ENCODE measurements at regions not wholly inside any gene's neighbourhood (a gene's known extent, or its start where the extent isn't known, plus 50 kb on each side); places are given as distances from the start of the nearest gene placed in this dataset.

DNA sequence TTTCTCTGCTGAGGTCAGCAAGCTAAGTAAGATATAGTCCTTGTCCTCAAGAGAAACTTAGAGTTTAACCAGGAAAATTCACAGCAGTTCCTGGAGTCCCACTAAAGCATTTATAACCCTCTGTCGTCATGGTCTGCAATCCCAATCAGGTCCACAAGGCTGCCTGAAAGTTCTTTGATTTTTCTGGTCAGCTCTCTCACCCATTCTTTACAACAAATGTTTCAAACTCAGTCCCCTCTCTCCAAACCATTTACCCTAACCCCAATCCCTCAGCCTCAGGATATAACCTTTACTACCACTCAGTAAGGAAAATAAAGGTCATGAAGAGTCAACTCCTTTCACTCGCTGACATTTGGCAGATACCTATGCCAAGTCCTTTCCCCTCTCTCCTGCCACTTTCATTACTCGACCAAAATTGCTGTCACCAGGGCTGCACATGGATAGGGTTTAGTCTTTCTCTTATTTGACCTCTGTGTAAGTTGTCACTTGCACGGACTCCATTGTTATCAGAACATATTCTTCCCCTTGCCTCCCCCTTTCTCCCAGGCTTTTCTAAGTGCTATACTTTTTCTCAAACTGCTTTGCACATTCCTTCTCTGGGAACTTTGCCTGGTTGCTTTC lies 936.6 kb downstream of the NR2F1-AS1 start:
- no peak for TF ChIP-seq CTCF (IDR thresholded peaks at IDR 0.05)
- Histone ChIP-seq H3K4me3 (no peak overlapping the region), H3K27ac (no peak overlapping the region)
- DNase-seq (ENCODE audit: low spot score): no peak

DNA sequence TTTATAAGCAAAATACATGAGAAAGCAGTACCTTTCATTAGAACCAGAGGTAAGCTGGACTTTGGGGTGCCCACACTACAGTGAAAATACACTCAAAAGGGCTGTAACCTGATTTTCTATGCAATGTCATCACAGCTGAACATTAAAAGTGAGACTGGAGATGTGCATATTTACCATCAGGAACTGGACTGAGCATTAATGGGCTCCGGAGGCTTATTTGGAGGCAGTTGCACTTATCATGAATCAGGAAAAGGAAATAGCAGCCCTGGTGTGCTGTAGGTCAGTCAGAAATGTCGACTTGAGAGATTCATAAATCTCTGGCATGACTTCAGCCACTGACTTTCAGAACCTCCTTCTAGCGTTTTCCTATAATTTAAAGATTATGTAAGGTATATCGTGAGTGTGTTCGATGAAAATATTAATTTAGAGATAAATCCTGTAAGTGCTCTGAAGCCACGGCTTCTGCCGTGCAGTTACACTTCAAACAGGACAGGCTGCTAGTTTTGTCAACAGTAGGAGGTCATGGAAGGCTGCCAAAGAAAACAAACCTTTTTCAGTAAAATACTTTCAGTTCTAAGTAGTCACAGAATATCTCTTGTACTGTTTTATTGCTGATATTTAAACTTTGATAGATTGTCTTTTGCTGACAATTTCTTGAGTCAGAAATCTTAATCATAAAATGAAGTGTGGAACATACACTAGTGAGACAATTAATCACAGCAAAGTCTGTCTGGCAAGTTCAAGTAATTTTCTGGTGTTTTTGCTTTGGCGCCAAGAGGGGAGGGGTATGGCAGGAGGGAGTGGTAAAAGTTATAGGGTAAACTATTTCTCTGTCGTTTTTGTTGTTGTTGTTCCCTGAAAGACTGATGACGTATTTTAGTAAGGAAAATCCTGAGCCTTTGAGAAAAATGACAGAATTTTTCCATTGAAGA lies 939.7 kb downstream of the NR2F1-AS1 start:
- DNase-seq (ENCODE audit: low spot score): no peak
- Histone ChIP-seq H3K27ac (no peak overlapping the region), H3K4me3 (peak overlapping the region; percentile 52)
- TF ChIP-seq CTCF (IDR thresholded peaks at IDR 0.05): no peak

DNA sequence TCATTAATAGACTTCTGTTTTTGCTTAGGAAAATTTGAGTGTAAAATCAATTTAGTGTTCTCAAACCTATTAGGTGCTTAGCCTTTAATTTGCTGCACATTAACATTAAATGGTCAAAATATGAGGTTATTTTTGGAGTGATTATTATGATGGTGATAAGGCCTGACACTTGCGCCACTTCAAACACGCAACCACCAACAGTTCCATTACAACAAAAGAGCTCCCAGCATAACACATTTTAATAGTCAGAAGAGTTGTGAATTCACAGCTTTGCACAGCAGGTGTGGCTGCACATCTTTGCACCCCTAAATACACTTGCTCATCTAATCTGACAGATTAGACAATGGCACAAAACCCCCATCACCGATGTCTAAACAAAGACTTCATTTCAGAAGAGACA lies 940.7 kb downstream of the NR2F1-AS1 start:
- no peak for DNase-seq (ENCODE audit: low spot score)
- Histone ChIP-seq H3K27ac (no peak overlapping the region), H3K4me3 (no peak overlapping the region)
- TF ChIP-seq CTCF (IDR thresholded peaks at IDR 0.05): no peak

DNA sequence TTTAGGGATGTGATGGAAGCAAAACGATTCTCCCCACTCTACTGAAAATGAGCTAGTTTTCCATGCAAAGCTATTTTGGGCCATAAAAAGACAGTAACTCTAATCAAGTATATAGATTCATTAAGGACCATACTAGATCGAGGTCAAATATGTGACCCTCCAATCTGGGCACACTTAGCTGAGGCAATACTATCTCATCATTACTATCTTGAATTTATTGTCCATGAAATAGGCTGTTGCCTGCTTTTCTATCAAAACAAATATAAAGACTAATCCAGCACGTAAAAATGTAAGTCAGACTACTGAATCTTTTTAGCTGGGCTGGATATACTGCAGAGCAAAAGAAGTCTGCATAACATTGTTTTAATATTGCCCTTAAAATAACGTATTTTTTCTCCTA lies 943.1 kb downstream of the NR2F1-AS1 start:
- no peak overlapping the region for H3K27ac ChIP-seq
- no peak for TF ChIP-seq CTCF (IDR thresholded peaks at IDR 0.05)
- no peak overlapping the region for H3K4me3 ChIP-seq
- no peak for DNase-seq (ENCODE audit: low spot score)

GRCh38 chr5:92637247-92637646 lies 943.8 kb downstream of the NR2F1-AS1 start:
- no peak for TF ChIP-seq CTCF (IDR thresholded peaks at IDR 0.05)
- no peak for DNase-seq (ENCODE audit: low spot score)
- Histone ChIP-seq H3K27ac (no peak overlapping the region), H3K4me3 (no peak overlapping the region)

- TF ChIP-seq CTCF (IDR thresholded peaks at IDR 0.05): no peak
- no peak for DNase-seq (ENCODE audit: low spot score)
- Histone ChIP-seq H3K4me3 (no peak overlapping the region), H3K27ac (no peak overlapping the region)
Observed at GRCh38 chr5:92635001-92635461, 946.0 kb downstream of the NR2F1-AS1 start.
